Stimulated activated CD4-positive, alpha-beta T cell treated with anti-CD3 and anti-CD28 coated beads, Interleukin-15, amount 100 ng/mL, for 1 hour (primary cell): ENCODE measurements at regions not wholly inside any gene's neighbourhood (a gene's known extent, or its start where the extent isn't known, plus 50 kb on each side); places are given as distances from the start of the nearest gene placed in this dataset.
"Not testable (repeated sequence)": the region's sequence is repeated elsewhere in the genome, so short reads cannot be mapped to it uniquely, and the experiment has no call there.

Experiments used
- DNase-seq, 2 donors: peaks; one replicate each; pipeline ENCODE4 v3.0.0-alpha.2; 2020; ENCODE audit warnings: low read depth in 1 of 2, low spot score in 1 of 2

DNA sequence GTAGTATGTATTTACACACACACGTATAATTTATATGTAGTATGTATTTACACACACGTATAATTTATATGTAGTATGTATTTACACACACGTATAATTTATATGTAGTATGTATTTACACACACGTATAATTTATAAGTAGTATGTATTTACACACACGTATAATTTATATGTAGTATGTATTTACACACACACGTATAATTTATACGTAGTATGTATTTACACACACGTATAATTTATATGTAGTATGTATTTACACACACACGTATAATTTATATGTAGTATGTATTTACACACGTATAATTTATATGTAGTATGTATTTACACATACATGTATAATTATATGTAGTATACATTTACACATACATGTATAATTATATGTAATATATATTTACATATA lies 398.5 kb upstream of the CRIM1 start:
- not testable (repeated sequence) for DNase-seq

DNA sequence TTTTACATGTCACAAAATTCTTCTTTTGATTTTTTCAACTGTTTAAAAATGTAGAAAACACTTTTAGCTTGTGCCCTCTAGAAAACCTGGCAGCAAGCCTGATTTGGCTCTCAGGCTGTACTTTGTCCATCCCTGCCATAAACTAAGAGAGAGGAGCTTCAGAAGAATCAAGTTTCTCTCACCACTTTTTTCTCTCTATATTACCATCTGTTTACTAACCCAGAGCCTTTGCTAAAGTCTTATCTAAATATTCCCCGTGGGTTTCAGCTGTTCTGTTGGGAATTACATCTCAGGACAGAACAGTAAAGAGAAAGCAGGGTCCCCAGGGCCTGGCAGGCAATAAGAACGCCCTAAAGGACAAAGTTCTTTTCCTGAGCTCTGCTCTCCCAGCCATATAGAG lies 409.1 kb upstream of the CRIM1 start:
- DNase-seq: no peak

DNA sequence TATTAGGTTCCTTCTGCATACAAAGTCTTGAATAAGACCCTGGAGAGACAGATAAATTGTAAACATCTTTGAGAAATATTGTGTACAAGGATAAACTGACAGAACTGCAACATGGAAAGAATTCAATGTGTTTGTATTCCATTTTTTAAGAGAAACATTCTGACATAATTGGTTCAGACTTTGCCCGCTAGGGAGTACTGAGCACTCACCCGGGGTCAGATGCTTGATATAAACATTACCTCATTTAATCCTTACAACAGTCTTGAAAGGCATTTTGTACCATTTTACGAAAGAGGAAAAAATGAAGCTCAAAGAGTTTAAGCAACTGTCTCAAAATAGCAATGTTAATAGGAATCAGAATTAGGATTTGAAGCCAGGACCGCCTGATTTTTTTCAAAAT lies 416.7 kb upstream of the CRIM1 start:
- DNase-seq: no peak

DNA sequence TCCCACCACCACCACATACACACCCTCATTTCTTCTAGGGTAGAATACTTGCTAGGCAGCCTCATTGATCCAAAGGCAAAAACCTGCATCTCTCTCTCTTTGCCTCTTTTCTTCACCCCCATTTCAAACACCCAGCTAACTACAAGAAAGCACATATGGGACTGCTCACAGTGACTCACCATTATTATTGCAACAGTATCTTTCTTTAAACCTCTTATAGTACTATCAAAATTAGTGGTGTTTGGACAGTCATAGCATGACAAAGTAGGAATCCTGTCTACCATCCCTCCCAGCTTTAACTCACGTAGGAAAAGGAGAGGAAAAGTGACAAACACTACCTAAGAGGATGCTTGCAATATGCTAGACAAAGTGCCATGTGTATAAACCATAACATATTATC lies 422.5 kb upstream of the CRIM1 start:
- no peak for DNase-seq

DNA sequence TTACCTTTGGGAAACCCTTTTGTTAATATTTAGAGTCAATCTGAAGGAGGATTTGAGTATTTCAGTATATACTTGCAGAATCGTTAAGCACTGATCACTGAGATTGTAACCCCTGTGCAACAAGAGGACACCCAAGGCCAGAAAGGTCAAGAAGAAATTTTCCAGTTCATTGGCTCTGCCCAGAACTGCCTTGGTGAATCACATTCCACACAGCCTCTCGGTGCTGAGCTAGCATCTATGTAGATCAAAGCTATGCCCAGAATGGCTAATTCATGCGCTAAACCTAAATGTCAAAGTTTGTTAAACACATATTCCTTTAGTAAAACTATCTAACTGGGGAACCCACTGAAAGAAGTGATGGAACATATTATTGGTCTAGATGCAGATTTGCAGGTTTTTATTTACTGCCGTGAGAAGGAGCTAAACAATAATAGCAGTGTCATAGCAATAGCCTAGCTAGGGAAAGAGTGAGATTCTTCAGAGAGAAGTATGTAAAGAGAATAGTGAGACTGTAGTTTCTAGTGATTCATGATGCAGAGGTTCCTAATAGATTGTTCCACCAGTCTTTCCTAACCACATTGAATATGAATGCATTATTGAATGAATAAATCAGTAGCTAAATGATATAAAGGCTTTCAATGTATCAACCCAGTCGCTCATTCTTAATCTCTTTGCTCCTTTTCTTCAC lies 423.2 kb upstream of the CRIM1 start:
- no peak for DNase-seq

DNA sequence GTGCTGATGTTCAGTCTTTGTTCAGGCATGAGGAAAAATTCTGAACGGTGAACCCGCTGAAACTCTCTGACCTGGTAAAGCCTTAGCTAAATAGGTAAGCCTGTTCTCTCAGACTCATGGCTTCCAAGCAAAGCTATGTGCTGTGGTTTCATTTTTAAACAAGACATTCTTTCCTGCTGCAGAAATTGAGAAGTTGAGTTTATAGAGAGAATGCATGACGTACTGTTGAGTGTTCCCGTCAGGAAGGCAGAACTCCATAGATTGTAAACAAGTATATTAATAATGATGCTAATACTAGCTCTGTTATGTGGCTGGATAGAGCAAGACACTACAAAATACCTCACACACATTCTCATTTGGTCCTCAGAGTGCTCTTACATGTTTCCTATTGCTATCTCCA lies 424.0 kb upstream of the CRIM1 start:
- DNase-seq: no peak

DNA sequence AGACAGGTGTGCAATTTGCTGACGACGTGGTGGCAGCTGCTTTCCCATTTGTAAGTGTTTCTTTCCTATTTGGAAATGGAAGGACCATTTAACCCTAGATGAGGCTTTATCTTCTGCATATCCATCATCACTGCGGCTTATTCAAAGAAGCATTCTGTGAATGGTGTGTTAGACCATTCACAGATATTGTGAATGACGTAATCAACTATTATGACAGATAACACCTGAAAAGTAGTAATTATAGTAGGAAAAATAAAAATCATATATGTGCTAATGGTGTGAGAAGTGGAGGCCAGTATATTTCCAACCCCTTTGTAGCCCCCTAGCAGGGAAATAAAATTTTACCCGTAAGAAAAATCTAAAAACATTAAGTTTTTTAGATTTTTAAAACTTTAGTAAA lies 424.5 kb upstream of the CRIM1 start:
- DNase-seq: no peak

DNA sequence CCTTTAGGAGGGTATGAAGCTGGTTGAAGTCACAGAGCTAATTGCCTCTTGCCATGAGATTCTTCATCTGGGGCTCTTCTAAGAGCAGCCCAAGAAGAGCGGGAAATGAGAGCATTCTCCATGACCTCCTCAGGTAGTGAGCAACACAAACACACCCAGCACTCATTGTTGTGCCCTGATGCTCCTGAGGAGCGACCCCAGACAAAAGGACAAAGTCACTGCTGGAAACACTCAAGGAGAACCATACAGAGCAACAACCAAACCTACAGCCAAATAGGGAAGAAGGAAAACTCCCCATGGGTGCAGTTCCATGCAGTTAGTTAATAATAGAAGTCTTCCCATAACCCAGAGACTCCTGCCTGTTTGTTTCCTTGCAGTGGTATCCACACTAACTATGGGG lies 426.0 kb upstream of the CRIM1 start:
- no peak for DNase-seq

DNA sequence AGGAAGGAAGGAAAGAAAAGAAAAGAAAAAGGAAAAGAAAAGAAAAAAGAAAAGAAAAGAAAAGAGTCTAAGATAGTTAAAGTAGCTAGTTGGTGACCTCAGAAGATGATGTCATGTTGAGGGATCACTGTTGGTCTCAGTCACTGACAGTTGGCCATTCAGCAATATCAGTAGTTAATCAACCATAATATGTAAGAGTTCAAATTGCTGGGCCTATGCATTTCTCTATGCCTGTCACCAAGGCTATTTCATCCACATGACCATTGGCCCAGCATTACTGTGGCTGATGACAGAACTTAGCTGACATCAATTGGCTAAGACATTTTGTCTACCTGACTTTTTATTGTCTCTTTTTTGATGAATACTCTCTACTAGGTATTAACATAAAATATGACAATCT lies 435.5 kb upstream of the CRIM1 start:
- DNase-seq: no peak

DNA sequence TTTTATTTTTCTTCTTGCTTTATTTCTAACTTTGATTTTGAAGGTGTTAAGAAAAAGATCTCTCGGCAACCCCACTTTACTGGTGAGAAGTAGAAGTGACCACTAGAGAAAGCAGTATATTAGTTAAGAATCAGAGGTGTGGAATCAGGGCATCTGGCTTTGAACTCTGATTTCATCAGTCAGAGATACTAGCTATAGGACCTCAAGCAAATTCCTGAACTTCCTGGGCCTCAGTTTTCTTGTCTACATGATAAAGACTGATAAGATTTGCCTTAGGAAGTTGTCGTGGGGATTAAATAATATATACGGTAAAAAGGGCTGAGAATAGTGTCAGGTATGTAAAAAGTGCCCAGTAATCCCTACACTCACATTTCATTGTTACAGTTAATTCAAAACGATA lies 440.3 kb upstream of the CRIM1 start:
- no peak for DNase-seq

DNA sequence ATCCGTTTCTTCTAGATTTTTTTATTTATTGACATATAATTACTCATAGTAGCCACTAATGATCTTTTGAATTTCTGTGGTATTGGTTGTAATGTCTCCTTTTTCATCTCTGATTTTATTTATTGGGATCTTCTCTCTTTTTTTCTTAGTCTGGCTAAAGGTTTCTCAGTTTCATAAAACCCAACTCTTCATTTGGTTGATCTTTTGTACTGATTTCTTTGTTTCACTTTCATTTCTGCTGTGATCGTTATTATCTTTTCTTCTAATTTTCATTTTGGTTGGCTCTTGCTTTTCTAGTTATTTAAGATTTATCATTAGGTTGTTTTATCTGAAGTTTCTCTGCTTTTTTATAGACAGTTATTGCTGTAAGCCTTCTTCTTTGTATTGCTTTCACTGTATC lies 463.6 kb upstream of the CRIM1 start:
- no peak for DNase-seq

DNA sequence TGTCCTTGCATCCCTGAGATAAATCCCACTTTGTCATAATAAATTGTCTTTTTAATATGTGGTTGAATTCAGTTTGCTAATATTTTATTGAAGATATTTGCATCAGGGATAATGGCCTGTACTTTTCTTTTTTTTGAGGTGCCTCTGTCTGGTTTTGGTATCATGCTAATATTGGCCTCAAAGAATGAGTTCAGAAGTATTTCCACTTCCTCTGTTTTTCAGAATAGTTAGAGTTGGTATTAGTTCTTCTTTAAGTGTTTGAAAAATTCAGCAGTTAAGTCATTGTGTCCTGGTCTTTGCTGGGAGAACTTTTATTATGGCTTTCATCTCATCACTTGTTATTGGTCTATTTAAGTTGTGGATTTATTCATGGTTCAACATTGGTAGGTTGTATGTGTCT lies 464.1 kb upstream of the CRIM1 start:
- DNase-seq: no peak

DNA sequence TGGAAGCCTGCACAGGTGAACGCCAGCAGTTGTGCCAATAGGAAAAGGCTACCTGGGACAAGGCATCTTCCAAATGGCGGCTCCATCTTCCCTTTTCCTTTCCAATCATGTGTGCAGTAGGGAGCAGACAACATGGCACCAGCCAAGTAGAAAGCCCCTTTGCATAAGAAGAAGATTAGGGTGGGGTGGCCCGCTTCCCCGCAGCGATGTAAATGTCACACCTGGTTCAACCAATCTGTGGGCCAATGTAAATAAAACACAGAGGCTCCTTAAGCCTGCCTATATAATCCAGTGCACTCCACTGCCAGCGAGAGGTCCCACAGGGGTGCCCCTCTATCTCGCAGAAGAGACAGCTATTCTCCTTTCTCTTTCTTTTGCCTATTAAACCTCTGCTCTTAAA lies 468.4 kb upstream of the CRIM1 start:
- no peak for DNase-seq

DNA sequence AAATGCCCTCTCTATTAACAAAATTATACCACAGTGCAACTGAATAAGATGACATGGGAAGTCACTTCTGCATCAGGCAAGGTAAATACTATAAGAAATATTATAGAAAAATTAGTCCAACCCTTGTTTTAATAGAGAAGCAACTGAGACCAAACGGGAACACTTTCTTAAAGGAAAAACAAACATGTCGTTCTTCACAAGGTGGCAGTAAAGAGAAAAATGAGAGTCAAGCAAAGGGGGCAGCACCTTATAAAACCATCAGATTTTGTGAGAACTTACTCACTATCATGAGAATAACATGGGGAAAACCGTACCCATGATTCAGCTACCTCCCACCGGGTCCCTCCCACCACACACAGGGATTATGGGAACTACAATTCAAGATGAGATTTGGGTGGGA lies 481.7 kb upstream of the CRIM1 start:
- no peak for DNase-seq

DNA sequence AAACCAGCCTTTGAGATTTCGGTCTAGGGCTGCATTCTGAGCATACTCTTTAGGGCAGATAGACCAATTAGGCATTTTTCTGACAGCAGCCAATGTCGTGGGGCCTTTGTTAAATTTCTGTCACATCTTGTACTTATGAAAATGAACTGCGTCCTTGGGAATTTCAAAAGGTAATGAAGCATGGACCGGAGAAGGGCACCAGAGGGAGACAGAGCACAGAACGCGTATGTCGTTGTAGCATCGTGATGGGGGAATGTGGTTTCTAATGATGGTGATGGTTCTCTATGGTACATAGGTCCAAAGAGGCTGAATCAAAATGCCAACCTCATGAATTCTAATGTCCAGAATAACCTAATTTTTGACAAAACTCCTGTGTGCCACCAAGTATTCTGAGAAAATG lies 483.9 kb upstream of the CRIM1 start:
- no peak for DNase-seq

DNA sequence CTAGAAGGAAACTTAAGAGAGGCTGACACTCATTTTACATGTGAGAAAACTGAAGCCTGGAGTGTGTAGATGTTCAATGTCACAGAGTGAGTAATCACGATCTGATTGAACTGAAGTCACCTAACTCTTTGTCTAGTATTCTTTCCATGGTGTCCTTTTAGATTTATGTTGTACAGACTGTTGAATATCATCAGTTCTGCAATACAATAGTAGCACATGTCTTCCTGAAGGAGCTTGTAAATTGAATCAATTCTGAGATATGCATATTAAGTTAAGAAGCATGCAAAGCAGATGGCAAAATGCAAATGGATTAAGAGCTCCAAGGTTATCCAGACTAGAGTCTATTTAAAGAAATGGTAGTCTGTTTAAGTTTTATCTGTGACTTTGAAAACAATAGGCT lies 484.9 kb upstream of the CRIM1 start:
- DNase-seq: no peak

DNA sequence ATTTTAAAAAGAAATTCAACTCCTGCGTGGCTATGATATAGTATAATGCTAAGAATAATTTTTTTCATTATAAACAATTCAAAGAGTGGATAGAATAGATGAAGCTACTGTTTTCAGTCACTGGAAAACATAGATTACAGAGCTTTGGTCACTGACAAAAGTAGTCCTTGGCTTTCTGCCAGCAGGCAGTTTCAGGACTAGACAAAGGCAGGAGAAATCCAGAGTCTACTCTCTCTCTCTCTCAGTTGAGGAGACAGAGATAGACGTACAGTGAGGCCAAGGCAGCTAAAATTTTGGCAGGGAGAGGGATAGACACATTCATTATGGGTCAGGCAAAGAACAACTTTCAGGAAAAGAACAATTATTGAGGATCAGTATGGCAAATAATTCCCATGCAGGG lies 491.4 kb upstream of the CRIM1 start:
- DNase-seq: no peak

DNA sequence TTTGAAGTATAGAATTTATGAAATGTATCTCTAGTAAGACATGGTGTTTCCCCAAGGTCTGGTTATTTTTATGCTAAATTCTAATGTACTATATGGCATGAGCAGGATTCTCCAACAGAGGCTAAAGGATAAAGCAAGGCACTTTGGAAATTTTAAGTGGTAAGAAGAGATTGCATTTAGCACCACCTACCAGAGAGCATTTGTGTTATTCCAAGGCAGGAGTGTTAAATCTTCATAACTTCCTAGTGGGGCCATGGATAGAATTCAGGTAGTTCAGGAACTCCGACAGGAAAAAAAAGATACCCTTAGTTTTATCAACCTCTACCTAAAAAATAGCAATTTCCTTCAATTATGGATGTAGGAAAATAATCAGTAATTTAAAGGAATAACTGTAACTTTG lies 497.4 kb upstream of the CRIM1 start:
- DNase-seq: no peak

DNA sequence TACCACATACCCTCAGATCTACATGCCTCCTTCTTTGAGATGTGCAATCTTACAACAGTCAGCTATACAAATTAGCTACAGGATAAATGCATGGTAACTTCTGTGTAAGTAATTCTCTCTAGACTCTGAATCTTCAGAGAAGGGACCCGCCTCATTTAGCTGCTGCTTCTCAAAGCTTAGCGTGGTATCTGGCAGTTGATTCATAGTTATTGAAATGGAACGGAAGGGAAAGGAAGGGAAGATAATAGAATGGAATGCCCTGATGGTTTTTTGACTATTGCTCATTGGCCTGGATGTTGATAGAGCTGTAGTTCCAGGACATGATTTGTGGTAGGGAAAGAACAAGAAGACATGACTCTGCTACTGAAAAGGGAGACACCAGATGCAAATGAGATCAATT lies 498.1 kb upstream of the CRIM1 start:
- DNase-seq: no peak

DNA sequence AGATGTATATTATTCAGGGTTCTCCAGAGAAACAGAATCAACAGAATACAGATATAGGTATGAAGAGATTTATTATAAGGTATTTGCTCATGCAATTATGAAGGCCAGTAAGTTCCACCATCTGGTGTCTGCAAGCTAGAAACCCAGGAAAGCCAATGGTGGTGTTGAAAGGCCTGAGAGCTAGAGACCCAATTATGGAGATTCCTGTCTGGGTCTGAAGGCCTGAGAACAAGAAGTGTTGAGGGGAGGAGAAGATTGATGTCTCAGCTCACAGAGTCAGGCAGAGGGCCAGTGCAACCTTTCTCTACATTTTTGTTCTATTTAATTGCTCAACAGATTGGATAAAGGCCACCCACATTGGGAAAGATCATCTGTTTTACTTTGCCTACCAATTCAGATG lies 524.2 kb upstream of the CRIM1 start:
- no peak for DNase-seq

DNA sequence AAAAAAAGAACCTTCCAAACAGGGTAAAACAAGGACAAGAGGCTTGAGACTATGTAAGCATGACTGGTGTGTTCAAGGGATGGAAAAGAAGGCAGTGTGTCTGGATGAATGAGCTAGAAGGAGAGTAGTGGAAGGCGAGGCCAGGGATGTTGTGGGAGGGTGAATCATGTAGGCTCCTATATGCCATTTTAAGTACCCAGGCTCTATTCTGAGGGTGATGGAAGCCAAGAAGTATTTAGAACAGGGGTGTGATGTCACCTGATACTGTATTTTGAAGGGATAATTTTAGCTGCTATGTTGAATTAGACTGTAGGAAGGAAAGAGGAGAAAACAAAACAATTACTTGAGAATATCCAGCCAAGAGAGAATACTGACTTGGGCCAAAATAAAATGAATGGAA lies 524.7 kb upstream of the CRIM1 start:
- no peak for DNase-seq

DNA sequence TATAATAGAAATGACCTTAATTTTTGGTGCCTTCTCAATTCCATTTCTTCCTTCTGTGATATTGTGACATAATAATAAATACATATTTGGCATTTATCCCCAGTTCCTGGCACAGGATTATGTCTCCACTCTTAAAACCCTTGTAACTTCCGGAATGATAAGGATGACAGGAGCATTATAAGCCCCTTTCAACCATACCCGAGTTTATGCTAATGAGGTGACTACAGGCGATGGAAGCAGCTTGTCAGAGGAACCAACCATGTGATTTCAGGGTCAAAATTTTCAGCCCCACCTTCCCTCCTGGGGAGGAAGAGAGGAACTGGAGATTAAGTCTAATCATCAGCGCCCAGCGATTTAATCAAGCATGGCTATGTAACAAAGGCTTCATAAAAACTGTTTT lies 528.5 kb upstream of the CRIM1 start:
- no peak for DNase-seq

DNA sequence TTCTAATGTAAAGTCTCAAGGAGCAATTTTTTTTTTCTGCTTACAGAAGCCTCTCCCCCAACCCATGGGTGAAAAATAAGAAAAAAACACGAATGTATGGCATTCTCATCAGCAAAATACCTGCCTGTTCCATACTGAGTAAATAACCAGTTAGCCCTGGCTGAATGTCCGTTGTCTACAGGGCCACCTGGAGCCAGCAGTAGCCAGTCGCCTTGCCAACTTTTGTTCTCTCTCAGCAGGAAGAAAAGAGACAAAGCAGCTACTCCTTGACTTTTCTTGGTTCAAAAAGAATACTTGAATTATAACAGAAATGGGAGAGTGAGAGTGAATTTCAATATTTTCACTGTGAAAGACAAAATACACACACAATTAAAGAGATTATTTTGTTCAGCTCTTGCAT lies 532.9 kb upstream of the CRIM1 start:
- DNase-seq: no peak

DNA sequence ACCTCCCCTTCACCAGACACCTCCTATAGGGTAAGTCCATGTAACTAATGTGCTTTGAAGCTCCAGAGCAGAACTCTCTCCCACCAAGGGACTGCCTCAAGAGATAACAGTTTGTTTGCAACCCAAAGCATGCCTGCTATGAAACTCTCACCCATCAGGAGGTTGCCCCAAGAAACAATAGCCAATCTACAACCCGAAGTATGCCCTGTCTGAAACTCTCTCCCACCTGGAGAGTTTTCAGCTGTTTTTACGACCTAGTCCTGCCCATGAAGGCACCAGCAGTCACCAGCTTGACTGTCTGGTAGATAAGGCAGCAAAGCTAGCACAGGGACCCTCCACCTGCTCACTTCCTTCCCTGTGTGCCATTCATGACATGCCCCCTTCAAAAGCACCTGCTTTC lies 533.9 kb upstream of the CRIM1 start:
- no peak for DNase-seq
